Epithelial cell of proximal tubule (primary cell): ENCODE measurements at regions not wholly inside any gene's neighbourhood (a gene's known extent, or its start where the extent isn't known, plus 50 kb on each side); places are given as distances from the start of the nearest gene placed in this dataset.

Source experiments
- DNase-seq: peaks from one replicate; pipeline ENCODE4 v3.0.0-alpha.2; 2011; ENCODE audit warnings: low read depth
- H3K4me3 ChIP-seq: 2 replicates; pipeline ENCODE4 v1.5.1; 2011; ENCODE audit warnings: low read depth, mild to moderate bottlenecking, low read length
- TF ChIP-seq, protein P1 (sequence below): conservative IDR thresholded peaks from 2 replicates; pipeline ENCODE4 v1.5.1; 2012; ENCODE audit warnings: low read depth, mild to moderate bottlenecking, low read length

DNA sequence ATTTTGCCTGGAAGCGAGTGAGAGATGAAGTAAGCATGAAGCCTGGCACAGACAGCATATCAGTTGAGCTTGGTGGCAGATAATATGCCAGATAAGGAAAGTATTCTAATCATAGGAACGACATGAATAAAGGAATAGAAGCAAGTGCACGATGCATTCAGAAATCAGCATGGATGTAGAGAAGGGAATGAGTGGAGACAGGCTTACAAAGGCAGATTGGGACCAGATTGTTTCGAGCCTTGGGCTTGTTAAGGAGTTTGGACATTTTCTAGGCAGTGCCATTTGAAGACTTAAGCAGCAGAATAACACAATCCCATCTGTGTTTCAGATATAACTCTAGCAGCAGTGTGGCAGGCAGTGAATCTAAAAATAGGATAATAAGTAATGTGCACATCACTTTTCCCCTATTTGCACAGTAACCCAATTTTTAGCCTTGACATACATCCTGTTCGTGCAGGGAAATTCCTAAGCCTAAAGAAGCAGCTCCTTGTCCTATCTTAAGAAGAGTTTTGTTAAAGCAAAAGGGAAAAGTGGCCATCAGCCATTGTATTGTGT, 450.2 kb downstream of the PLCL1 start:
- TF ChIP-seq, protein P1, sequence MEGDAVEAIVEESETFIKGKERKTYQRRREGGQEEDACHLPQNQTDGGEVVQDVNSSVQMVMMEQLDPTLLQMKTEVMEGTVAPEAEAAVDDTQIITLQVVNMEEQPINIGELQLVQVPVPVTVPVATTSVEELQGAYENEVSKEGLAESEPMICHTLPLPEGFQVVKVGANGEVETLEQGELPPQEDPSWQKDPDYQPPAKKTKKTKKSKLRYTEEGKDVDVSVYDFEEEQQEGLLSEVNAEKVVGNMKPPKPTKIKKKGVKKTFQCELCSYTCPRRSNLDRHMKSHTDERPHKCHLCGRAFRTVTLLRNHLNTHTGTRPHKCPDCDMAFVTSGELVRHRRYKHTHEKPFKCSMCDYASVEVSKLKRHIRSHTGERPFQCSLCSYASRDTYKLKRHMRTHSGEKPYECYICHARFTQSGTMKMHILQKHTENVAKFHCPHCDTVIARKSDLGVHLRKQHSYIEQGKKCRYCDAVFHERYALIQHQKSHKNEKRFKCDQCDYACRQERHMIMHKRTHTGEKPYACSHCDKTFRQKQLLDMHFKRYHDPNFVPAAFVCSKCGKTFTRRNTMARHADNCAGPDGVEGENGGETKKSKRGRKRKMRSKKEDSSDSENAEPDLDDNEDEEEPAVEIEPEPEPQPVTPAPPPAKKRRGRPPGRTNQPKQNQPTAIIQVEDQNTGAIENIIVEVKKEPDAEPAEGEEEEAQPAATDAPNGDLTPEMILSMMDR, result no peak
- no peak for DNase-seq
- no peak overlapping the region for H3K4me3 ChIP-seq

DNA sequence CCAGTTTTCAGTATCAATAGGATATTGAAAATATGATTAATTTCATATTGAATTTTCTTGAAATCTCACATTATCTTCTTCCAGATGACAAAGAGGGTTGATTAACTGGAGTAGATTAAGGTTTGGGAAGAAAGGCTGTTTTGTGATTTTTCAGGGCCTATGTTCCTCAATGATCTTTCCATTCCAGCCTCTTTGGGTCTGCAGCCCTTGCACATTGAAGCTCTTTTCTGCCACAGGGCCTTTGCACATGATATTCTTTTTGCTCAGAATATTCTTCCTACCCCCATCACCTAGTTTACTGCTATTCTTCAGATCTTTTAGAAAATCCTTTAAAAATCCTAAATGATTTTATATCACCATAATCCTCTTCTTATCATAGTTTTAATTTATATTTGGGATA, 449.6 kb downstream of the PLCL1 start:
- TF ChIP-seq, protein P1, result no peak
- no peak overlapping the region for H3K4me3 ChIP-seq
- DNase-seq, result no peak

DNA sequence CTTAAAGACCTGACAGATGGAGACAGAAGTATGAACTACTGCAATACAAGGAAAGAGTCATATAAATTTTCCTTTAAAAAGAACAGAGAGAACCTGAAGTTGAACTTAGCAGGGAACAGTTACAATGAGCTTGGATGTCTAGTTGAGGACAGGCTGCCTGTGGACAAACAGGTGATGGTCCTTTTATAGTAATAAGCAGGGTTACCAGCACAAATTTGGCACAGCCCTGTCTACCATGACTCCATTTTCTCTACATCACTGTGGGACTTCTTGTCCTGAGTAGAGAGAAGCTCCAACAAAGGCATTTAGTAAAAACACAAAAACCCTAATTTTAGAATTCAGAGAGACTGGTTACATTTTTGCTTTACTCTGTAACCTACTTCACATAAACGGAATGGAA, 448.1 kb downstream of the PLCL1 start:
- no peak overlapping the region for H3K4me3 ChIP-seq
- TF ChIP-seq, protein P1, result no peak
- DNase-seq, result no peak

DNA sequence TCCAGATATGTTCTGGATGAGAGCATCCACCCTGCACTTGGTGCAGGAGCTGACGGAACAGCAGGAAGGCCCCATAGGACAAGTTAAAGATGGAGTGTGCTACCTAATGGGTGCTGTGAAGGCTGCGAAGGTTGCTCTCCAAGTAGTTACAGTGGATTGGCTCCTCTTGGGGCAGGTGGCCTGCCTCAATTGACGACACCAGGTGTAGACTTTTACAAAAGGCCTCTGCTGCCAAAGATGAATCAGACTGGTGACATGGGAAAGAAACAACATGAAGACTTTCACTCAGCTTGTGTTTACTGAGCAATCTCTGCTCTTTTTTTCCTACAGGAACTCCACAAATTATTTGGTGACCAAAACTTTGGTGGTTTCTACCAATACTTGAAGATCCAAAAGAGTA, 437.7 kb downstream of the PLCL1 start:
- DNase-seq, result no peak
- TF ChIP-seq, protein P1, result no peak
- H3K4me3 ChIP-seq, result no peak overlapping the region

DNA sequence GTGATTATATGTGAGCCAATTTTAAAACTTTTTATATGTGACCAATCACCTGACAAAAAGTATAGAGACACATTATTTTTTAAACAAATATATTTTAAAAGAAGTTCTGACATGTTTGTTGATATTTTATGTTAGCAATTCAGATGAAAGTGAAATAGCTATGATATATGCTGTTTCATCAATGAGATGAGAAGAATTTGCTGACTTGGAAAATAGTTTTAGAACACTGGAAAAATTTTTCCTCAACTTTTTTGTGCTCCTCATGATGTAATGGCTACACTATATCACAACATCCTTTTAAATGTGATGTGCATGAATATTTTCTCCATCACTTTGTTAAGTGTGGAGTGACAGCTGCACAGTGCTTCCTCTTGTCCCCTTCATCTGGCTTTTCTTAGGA, 434.0 kb downstream of the PLCL1 start:
- TF ChIP-seq, protein P1, result no peak
- no peak overlapping the region for H3K4me3 ChIP-seq
- DNase-seq, result no peak

DNA sequence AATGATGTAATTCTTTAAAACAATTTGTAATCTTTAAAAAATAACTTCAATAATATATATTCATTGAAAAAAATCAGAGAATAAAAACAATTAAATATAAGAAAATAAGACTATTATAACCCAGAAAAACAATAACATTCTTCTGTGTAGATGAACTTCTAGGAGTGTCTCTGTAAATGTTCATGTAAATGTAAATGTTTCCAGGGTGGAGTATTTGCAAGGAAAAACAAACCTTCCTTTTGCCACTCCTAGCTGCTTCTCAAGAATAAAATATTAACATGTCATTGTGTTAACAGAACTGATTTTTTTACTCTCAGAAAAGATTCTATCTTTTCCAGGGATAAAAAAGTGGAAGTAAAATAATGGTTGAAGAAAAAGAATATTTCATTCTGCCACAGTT, 431.9 kb downstream of the PLCL1 start:
- TF ChIP-seq, protein P1, result no peak
- DNase-seq, result no peak

DNA sequence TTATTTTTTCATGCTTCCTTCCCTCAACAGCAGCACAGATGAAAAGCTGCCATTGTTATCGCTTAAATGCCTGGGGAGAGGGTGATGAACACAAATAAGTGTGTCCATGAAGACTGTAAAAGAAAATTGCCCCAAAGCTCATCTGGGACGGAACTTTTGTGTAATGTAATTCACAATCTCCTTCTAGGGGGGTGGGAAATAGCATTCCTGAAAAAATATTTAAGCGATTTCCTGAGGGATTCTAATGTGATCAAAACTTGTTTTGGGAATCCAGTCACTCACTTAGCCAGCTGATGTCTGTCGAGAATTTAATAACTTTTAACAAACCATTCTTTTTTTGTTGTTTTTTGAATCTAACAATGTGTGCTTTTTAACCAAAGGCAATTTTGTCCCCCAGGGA, 427.9 kb downstream of the PLCL1 start:
- H3K4me3 ChIP-seq, result no peak overlapping the region
- no peak for DNase-seq
- TF ChIP-seq, protein P1, result no peak

More for the DNA sequence above, 431.9 kb downstream of the PLCL1 start:
- H3K4me3 ChIP-seq, result no peak overlapping the region
